Esophagus squamous epithelium (tissue), 4 donors: ENCODE measurements at regions not wholly inside any gene's neighbourhood (a gene's known extent, or its start where the extent isn't known, plus 50 kb on each side); places are given as distances from the start of the nearest gene placed in this dataset.

Experiments
- POLR2A ChIP-seq, 4 donors: fragments of 450-650 bp; IDR thresholded peaks; one replicate each; pipeline ENCODE4 v1.6.1; 2017; ENCODE audit warnings: antibody characterized with exemption in 4 of 4, mild to moderate bottlenecking in 4 of 4, moderate library complexity in 3 of 4
- TF ChIP-seq, protein P1 (sequence below), 6 experiments: fragments of 450-650 bp in 4 of 6; fragments of 200-600 bp in 2 of 6; sonication (generic) in 2 of 6; IDR thresholded peaks; one replicate each; pipeline ENCODE4 v1.5.1; 2016 to 2019; ENCODE audit warnings: antibody characterized with exemption in 6 of 6, mild to moderate bottlenecking in 4 of 6, moderate library complexity in 4 of 6

DNA sequence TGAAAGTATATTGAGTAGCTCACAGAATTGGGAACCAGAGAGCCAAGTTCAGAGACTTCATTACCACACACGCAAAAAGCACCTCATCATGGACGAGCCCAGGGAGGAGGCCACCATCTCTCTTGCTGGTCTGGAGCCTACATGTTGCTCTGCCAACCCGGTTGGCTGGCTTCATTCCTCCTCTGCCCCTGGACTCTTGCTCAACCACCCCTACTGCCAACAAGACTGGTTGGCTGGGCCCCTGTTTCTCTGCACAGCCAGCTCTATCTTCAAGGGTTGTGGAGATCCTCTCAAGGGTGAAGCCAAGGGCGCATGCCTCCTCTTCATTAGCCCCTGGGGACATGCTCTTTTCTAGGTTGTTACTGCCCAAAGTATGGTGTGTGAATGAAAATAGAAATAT lies 142.7 kb downstream of the JCAD start:
- TF ChIP-seq POLR2A (IDR thresholded peaks at IDR 0.05): no peak
- TF ChIP-seq, protein P1, sequence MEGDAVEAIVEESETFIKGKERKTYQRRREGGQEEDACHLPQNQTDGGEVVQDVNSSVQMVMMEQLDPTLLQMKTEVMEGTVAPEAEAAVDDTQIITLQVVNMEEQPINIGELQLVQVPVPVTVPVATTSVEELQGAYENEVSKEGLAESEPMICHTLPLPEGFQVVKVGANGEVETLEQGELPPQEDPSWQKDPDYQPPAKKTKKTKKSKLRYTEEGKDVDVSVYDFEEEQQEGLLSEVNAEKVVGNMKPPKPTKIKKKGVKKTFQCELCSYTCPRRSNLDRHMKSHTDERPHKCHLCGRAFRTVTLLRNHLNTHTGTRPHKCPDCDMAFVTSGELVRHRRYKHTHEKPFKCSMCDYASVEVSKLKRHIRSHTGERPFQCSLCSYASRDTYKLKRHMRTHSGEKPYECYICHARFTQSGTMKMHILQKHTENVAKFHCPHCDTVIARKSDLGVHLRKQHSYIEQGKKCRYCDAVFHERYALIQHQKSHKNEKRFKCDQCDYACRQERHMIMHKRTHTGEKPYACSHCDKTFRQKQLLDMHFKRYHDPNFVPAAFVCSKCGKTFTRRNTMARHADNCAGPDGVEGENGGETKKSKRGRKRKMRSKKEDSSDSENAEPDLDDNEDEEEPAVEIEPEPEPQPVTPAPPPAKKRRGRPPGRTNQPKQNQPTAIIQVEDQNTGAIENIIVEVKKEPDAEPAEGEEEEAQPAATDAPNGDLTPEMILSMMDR (IDR thresholded peaks at IDR 0.05): no peak
